Activated naive CD4-positive, alpha-beta T cell treated with anti-CD3 and anti-CD28 coated beads, Interleukin-2, amount 50 U/mL, for 16 hours (primary cell): ENCODE measurements at regions not wholly inside any gene's neighbourhood (a gene's known extent, or its start where the extent isn't known, plus 50 kb on each side); places are given as distances from the start of the nearest gene placed in this dataset.
"Not testable (repeated sequence)": the region's sequence is repeated elsewhere in the genome, so short reads cannot be mapped to it uniquely, and the experiment has no call there.

Experiments
- DNase-seq: peaks from one replicate; pipeline ENCODE4 v3.0.0-alpha.2; 2020

GRCh38 chr13:64477146-64477545, 2753.0 kb downstream of the PCDH9 start:
- DNase-seq = no peak

GRCh38 chr13:64476041-64476568, 2754.0 kb downstream of the PCDH9 start:
- DNase-seq = not testable (repeated sequence)

- DNase-seq = no peak
Observed at GRCh38 chr13:64471916-64472315, 2758.2 kb downstream of the PCDH9 start.

- no peak for DNase-seq
Observed at GRCh38 chr13:64470751-64471150, 2759.4 kb downstream of the PCDH9 start.

- no peak for DNase-seq
Observed at GRCh38 chr13:64459778-64460177, 2770.4 kb downstream of the PCDH9 start.

GRCh38 chr13:64457976-64458375, 2772.2 kb downstream of the PCDH9 start:
- no peak for DNase-seq

- no peak for DNase-seq
Observed at GRCh38 chr13:64455124-64455523, 2775.0 kb downstream of the PCDH9 start.

GRCh38 chr13:64453831-64454230, 2776.3 kb downstream of the PCDH9 start:
- DNase-seq = no peak

GRCh38 chr13:64446372-64446771, 2783.8 kb downstream of the PCDH9 start:
- DNase-seq = no peak

GRCh38 chr13:64441740-64442139, 2788.4 kb downstream of the PCDH9 start:
- DNase-seq = no peak

- DNase-seq = no peak
Observed at GRCh38 chr13:64438084-64438483, 2792.1 kb downstream of the PCDH9 start.

- no peak for DNase-seq
Observed at GRCh38 chr13:64429691-64430090, 2800.4 kb downstream of the PCDH9 start.

- no peak for DNase-seq
Observed at GRCh38 chr13:64428196-64428595, 2801.9 kb downstream of the PCDH9 start.

- DNase-seq = no peak
Observed at GRCh38 chr13:64423467-64423866, 2806.7 kb downstream of the PCDH9 start.

- no peak for DNase-seq
Observed at GRCh38 chr13:64420181-64420580, 2810.0 kb downstream of the PCDH9 start.

- DNase-seq = no peak
Observed at GRCh38 chr13:64417581-64417980, 2812.6 kb downstream of the PCDH9 start.

- no peak for DNase-seq
Observed at GRCh38 chr13:64414381-64414780, 2815.8 kb downstream of the PCDH9 start.

- DNase-seq = no peak
Observed at GRCh38 chr13:64413529-64413928, 2816.6 kb downstream of the PCDH9 start.

- no peak for DNase-seq
Observed at GRCh38 chr13:64410276-64411053, 2819.7 kb downstream of the PCDH9 start.

GRCh38 chr13:64397701-64398100, 2832.4 kb downstream of the PCDH9 start:
- no peak for DNase-seq

- DNase-seq = no peak
Observed at GRCh38 chr13:64377606-64378005, 2852.5 kb downstream of the PCDH9 start.

- no peak for DNase-seq
Observed at GRCh38 chr13:64371461-64371860, 2858.7 kb downstream of the PCDH9 start.

GRCh38 chr13:64371045-64371444, 2859.1 kb downstream of the PCDH9 start:
- DNase-seq = no peak

- DNase-seq = no peak
Observed at GRCh38 chr13:64369121-64369520, 2861.0 kb downstream of the PCDH9 start.

GRCh38 chr13:64362564-64362963, 2867.6 kb downstream of the PCDH9 start:
- DNase-seq = no peak
